Muscle layer of duodenum (tissue), 2 donors: ENCODE measurements at regions not wholly inside any gene's neighbourhood (a gene's known extent, or its start where the extent isn't known, plus 50 kb on each side); places are given as distances from the start of the nearest gene placed in this dataset.

ENCODE experiments used
- H3K27ac ChIP-seq: one replicate; pipeline ENCODE4 v1.7.0; 2013; ENCODE audit warnings: mild to moderate bottlenecking, low read length
- H3K27me3 ChIP-seq: one replicate; pipeline ENCODE4 v1.7.0; 2013; ENCODE audit warnings: low read depth, mild to moderate bottlenecking, control low read depth, low read length
- H3K36me3 ChIP-seq, 2 donors: one replicate each; pipeline ENCODE4 v1.7.0; 2013; ENCODE audit warnings: low read length in 2 of 2, control low read depth in 1 of 2, mild to moderate bottlenecking in 1 of 2; ENCODE audit not compliant: insufficient read depth in 2 of 2, control insufficient read depth in 1 of 2
- H3K4me1 ChIP-seq, 2 donors: one replicate each; pipeline ENCODE4 v1.7.0; 2013; ENCODE audit warnings: low read length in 2 of 2, mild to moderate bottlenecking in 2 of 2, control low read depth in 1 of 2, moderate library complexity in 1 of 2; ENCODE audit not compliant: insufficient read depth in 2 of 2, control insufficient read depth in 1 of 2
- H3K4me3 ChIP-seq, 2 donors: one replicate each; pipeline ENCODE4 v1.7.0; 2013; ENCODE audit warnings: low read length in 2 of 2, low read depth in 1 of 2, mild to moderate bottlenecking in 1 of 2
- H3K9me3 ChIP-seq, 2 donors: one replicate each; pipeline ENCODE4 v1.7.0; 2013; ENCODE audit warnings: low read length in 2 of 2, control low read depth in 1 of 2, mild to moderate bottlenecking in 1 of 2; ENCODE audit not compliant: control insufficient read depth in 1 of 2
- donor health status: healthy.

- H3K4me1 ChIP-seq, result no peaks in the 10 kb centered on the region
- no peaks in the 10 kb centered on the region for H3K9me3 ChIP-seq
- H3K4me3 ChIP-seq, result no peak overlapping the region
- H3K27ac ChIP-seq, result peak overlapping the region; percentile 22
- H3K27me3 ChIP-seq, result no peaks in the 10 kb centered on the region
- H3K36me3 ChIP-seq, result no peaks in the 10 kb centered on the region
These were observed 424.1 kb upstream of the OR4E1 start for GRCh38 chr14:22097586-22098292.

- Histone ChIP-seq H3K27ac (peak overlapping the region; percentile 53), H3K9me3 (no peaks in the 10 kb centered on the region), H3K36me3 (no peaks in the 10 kb centered on the region), H3K4me3 (no peak overlapping the region), H3K4me1 (no peaks in the 10 kb centered on the region), H3K27me3 (no peaks in the 10 kb centered on the region)
These were observed 423.5 kb upstream of the OR4E1 start for GRCh38 chr14:22097072-22097471.

GRCh38 chr14:22096514-22096895 is 422.9 kb upstream of the OR4E1 start:
- Histone ChIP-seq H3K27me3 (no peaks in the 10 kb centered on the region), H3K9me3 (no peaks in the 10 kb centered on the region), H3K27ac (peak overlapping the region; percentile 53), H3K4me3 (no peak overlapping the region), H3K36me3 (no peaks in the 10 kb centered on the region), H3K4me1 (no peaks in the 10 kb centered on the region)

GRCh38 chr14:22095860-22096513 is 422.4 kb upstream of the OR4E1 start:
- Histone ChIP-seq H3K27me3 (no peaks in the 10 kb centered on the region), H3K27ac (peak overlapping the region; percentile 53), H3K4me1 (no peaks in the 10 kb centered on the region), H3K4me3 (no peak overlapping the region), H3K36me3 (no peaks in the 10 kb centered on the region), H3K9me3 (no peaks in the 10 kb centered on the region)

DNA sequence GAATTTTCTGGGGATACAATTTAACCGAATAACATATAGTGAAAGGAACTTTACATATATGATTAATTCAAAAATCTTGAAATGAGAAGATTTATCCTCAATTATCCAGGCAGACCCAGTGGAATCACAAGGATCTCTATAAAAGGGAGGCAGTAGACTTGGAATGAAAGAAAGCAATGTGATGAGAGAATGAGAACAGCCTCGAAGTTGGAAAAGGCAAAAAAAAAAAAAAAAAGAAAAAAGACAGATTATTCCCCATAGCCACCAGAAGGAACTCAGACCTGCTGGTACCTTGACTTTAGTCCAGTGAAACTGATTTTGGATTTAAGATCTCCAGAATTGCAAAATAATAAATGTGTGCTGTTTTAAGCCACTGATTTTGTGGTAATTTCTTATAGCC is 416.3 kb upstream of the OR4E1 start:
- H3K9me3 ChIP-seq, result no peaks in the 10 kb centered on the region
- H3K27ac ChIP-seq, result no peak overlapping the region
- no peaks in the 10 kb centered on the region for H3K27me3 ChIP-seq
- no peaks in the 10 kb centered on the region for H3K36me3 ChIP-seq
- H3K4me1 ChIP-seq, result no peaks in the 10 kb centered on the region
- H3K4me3 ChIP-seq, result no peak overlapping the region

DNA sequence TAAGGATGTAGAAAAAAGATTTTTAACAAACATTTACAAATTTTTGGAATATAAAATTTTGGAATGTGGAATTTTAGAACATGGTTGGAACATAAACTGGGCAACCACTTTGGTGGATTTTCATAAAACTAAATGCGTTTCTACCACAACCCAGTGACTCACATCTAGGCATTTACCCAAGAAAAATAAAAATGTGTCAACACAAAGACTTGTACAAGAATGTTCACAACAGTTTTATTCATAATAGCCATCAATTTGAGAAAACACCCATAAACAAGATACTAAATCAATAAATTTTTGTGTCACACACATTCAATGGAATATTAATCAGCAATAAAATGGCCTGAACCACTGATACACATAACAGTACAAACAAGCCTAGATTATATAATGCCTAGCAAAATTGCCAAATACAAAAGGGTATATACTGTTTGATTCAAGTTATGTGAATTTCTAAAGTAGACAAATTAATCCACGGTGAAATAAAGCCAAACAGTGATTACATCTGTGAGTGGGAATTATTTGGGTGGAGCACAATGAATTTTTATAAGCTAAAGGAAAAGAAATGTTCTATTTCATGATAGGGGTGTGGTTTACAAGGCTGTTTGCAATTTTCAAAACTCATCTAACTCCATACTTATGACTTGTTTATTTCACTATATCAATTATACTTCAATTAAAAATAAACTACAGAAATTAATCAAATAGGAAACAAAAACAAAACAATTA is 415.2 kb upstream of the OR4E1 start:
- Histone ChIP-seq H3K4me3 (no peak overlapping the region), H3K27ac (no peak overlapping the region), H3K36me3 (no peaks in the 10 kb centered on the region), H3K27me3 (no peaks in the 10 kb centered on the region), H3K4me1 (no peaks in the 10 kb centered on the region), H3K9me3 (no peaks in the 10 kb centered on the region)

DNA sequence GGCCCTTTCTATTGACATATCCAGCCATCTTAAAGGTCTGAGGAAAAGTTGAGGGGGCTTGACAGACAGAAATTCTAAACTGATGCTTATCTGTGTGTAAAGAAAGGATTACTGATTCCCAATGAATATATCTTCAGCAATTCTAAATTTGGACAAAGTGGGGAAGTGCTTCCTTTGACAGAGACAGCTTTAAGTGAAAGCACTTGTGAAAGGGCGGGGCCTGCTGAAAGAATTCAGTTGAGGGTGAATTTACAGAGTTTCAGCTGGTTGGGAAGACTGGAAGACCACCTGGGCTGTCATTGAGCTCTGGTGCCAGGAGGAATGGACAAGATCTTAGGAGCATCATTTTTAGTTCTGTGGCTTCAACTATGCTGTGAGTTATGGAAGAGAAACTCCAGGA is 412.5 kb upstream of the OR4E1 start:
- Histone ChIP-seq H3K4me3 (no peak overlapping the region), H3K4me1 (no peaks in the 10 kb centered on the region), H3K9me3 (no peaks in the 10 kb centered on the region), H3K27ac (no peak overlapping the region), H3K27me3 (no peaks in the 10 kb centered on the region), H3K36me3 (no peaks in the 10 kb centered on the region)

DNA sequence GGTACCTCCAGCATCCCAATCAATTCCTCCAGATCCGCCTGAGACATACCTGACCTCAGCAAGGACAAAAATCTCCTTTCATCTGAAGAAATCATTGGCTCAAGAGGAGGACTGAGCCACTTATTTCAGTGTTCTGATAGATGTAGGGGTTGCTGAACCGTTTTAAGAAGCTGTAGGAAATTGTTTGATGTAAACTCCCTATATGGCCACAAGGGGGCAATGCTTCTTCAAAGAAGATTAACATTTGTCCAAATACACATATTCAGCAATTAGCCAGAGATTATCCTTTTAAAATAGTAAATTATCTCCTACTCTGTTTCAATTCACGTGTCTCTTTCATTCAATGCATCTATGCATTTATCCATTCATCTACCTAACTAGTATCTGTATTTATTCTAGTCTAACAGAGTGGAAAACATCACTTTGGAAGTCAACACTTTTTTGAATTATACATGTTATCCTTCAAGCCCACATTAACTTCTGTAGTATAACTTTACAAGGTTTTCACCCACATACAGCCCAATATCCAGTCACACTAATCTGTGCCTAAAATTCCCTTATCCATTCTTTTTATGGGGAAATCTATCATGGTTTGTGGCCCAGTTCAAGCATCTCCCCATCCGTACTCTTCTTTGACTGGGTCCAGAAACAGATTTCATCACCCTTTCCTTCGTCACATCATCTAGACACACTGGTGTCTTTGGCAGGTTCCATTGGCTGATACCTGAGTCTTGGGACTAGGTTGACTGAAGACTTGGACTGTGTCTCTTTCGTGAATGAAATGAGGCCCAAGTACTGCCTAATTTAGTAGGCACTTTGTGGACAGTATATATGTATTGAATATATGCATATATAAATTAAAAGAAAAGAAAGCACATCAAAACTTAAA is 411.0 kb upstream of the OR4E1 start:
- Histone ChIP-seq H3K27me3 (no peaks in the 10 kb centered on the region), H3K4me1 (no peaks in the 10 kb centered on the region), H3K9me3 (no peaks in the 10 kb centered on the region), H3K36me3 (no peaks in the 10 kb centered on the region), H3K4me3 (no peak overlapping the region), H3K27ac (no peak overlapping the region)

GRCh38 chr14:22081337-22081736 is 407.7 kb upstream of the OR4E1 start:
- H3K9me3 ChIP-seq, result no peaks in the 10 kb centered on the region
- no peaks in the 10 kb centered on the region for H3K4me1 ChIP-seq
- no peak overlapping the region for H3K4me3 ChIP-seq

DNA sequence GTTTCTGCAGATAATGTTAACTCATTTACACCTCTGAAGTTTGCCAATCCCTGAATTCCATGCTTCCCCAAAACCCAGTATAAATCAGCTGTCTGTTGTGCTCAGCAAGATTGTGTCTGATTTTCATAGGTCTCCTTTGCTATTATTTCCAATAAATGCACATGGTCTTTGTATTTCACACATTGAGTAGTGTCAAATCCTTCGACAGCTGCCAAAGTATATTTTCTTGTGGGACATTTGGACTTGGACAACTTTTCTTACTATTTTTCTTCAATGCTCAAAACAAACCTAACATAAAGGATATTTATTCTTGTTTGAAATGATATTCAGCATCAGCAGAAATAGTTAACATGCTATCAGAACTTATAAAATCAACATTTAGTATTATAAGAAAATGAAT is 406.1 kb upstream of the OR4E1 start:
- no peak overlapping the region for H3K27ac ChIP-seq

More at GRCh38 chr14:22081337-22081736, 407.7 kb upstream of the OR4E1 start:
- Histone ChIP-seq H3K27ac (no peak overlapping the region), H3K36me3 (no peaks in the 10 kb centered on the region), H3K27me3 (no peaks in the 10 kb centered on the region)

DNA sequence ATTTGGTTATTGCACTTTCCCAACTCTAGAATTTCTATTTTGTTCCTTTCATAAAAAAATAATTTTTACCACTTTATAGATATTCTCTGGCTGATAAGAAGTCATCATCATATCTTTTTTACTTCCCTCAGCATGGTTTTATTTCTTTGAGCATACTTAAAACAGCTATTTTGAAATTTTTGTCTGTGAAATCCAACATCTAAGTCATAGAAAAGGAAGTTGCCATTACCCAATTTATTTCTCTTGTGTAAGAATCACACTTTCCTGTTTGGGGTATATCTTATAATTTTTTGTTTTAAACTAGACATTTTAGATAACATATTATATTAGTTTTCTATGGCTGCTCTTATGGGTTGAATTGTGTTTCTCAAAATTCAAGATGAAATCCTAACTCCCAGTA is 400.2 kb upstream of the OR4E1 start:
- H3K4me3 ChIP-seq, result no peak overlapping the region
- no peaks in the 10 kb centered on the region for H3K27me3 ChIP-seq
- peaks cover 0 to 6% of the 10 kb centered on the region in 2 donors for H3K4me1 ChIP-seq

More for the DNA sequence above, 406.1 kb upstream of the OR4E1 start:
- H3K27me3 ChIP-seq, result no peaks in the 10 kb centered on the region
- H3K9me3 ChIP-seq, result no peaks in the 10 kb centered on the region
- H3K4me3 ChIP-seq, result no peak overlapping the region
- no peaks in the 10 kb centered on the region for H3K4me1 ChIP-seq
- no peaks in the 10 kb centered on the region for H3K36me3 ChIP-seq

More for the DNA sequence above, 400.2 kb upstream of the OR4E1 start:
- Histone ChIP-seq H3K36me3 (no peaks in the 10 kb centered on the region), H3K9me3 (no peaks in the 10 kb centered on the region), H3K27ac (no peak overlapping the region)
